Cardiac fibroblast (primary cell): ENCODE measurements at regions not wholly inside any gene's neighbourhood (a gene's known extent, or its start where the extent isn't known, plus 50 kb on each side); places are given as distances from the start of the nearest gene placed in this dataset.

ENCODE experiments used
- DNase-seq, 2 donors: peaks; one replicate each; pipeline versions ENCODE4 v3.0.0 to v3.0.0-alpha.2; 2010; ENCODE audit warnings: low read depth in 2 of 2
- H3K4me3 ChIP-seq, 2 donors: replicated peaks in 1 of 2; 1 replicate in 1 of 2; 2 replicates in 1 of 2; pipeline ENCODE4 v1.5.1; 2011; ENCODE audit warnings: low read depth in 2 of 2, low read length in 2 of 2, mild to moderate bottlenecking in 2 of 2, moderate library complexity in 1 of 2
- TF ChIP-seq, protein P1 (sequence below): IDR thresholded peaks from one replicate; pipeline ENCODE4 v1.5.1; 2011; ENCODE audit warnings: low read depth, mild to moderate bottlenecking, low read length, inconsistent platforms

- DNase-seq: no peak
- H3K4me3 ChIP-seq: no peak overlapping the region
- TF ChIP-seq, protein P1, sequence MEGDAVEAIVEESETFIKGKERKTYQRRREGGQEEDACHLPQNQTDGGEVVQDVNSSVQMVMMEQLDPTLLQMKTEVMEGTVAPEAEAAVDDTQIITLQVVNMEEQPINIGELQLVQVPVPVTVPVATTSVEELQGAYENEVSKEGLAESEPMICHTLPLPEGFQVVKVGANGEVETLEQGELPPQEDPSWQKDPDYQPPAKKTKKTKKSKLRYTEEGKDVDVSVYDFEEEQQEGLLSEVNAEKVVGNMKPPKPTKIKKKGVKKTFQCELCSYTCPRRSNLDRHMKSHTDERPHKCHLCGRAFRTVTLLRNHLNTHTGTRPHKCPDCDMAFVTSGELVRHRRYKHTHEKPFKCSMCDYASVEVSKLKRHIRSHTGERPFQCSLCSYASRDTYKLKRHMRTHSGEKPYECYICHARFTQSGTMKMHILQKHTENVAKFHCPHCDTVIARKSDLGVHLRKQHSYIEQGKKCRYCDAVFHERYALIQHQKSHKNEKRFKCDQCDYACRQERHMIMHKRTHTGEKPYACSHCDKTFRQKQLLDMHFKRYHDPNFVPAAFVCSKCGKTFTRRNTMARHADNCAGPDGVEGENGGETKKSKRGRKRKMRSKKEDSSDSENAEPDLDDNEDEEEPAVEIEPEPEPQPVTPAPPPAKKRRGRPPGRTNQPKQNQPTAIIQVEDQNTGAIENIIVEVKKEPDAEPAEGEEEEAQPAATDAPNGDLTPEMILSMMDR: no peak
These were observed 150.9 kb upstream of the POU3F1 start for GRCh38 chr1:38197312-38198061.

DNA sequence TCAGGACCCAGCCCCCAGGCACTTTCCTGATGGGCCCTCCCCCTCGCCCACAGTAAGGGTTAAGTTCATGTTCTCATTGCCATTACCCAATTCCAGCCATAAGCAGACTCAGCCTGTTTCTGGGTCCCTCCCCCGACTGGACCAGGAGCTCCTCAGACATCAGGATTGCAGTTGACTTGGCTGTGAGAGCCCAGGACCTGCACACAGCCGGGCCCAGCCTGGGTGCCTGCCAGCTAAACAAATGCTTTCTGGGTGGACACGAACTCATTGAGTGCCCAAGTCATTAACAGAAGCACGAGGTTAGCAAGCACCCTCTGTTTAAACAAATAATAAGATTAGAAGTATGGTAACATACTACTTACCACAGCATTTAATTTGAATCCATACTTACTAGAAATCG, 147.9 kb upstream of the POU3F1 start:
- TF ChIP-seq, protein P1: no peak
- no peak for DNase-seq
- no peak overlapping the region for H3K4me3 ChIP-seq

- TF ChIP-seq, protein P1: no peak
- DNase-seq: no peak
- H3K4me3 ChIP-seq: no peak overlapping the region
These were observed 146.4 kb upstream of the POU3F1 start for GRCh38 chr1:38193040-38193439.

- no peak overlapping the region for H3K4me3 ChIP-seq
- TF ChIP-seq, protein P1: no peak
- no peak for DNase-seq
These were observed 144.9 kb upstream of the POU3F1 start for GRCh38 chr1:38191461-38191860.

DNA sequence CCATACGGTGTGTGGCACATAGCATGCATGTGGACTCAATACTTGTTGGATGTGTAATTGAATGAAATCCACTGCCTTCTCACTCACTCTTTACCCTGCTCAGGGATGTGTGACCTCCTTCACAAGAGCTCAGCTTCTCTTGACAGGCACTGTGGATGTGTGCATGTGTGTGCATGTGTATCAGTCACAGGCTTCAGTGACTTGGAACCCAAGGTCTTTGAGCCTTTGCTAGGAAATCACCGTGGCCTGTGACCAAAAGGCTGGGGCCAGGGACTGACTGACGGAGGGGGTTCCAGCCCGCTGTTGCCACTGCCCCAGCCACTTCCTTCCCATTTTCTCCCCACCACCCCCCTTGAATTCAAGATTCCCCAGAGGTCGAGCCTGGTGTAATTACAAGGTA, 144.4 kb upstream of the POU3F1 start:
- no peak for DNase-seq

GRCh38 chr1:38187552-38187951, 141.0 kb upstream of the POU3F1 start:
- H3K4me3 ChIP-seq: no peak overlapping the region
- DNase-seq: no peak
- TF ChIP-seq, protein P1: no peak

More for the DNA sequence above, 144.4 kb upstream of the POU3F1 start:
- H3K4me3 ChIP-seq: no peak overlapping the region
- TF ChIP-seq, protein P1: no peak

- TF ChIP-seq, protein P1: no peak
- DNase-seq: no peak
- no peak overlapping the region for H3K4me3 ChIP-seq
These were observed 140.0 kb upstream of the POU3F1 start for GRCh38 chr1:38186566-38186965.
